Midbrain (tissue), 1 donor: ENCODE measurements at regions not wholly inside any gene's neighbourhood (a gene's known extent, or its start where the extent isn't known, plus 50 kb on each side); places are given as distances from the start of the nearest gene placed in this dataset.
"Not testable (repeated sequence)": the region's sequence is repeated elsewhere in the genome, so short reads cannot be mapped to it uniquely, and the experiment has no call there.

ENCODE experiments used
- DNase-seq: peaks from one replicate; lab custom pipeline; 2025; lab: John Stamatoyannopoulos, UW

GRCh38 chr18:30828700-30829099 is 213.8 kb downstream of the DSC3 start:
- no peak for DNase-seq

- DNase-seq: no peak
Observed at GRCh38 chr18:30819619-30820018, 222.9 kb downstream of the DSC3 start.

GRCh38 chr18:30814446-30814845 is 228.1 kb downstream of the DSC3 start:
- DNase-seq: no peak

- DNase-seq: no peak
Observed at GRCh38 chr18:30811580-30811979, 231.0 kb downstream of the DSC3 start.

- no peak for DNase-seq
Observed at GRCh38 chr18:30810580-30810979, 232.0 kb downstream of the DSC3 start.

GRCh38 chr18:30806823-30807222 is 235.7 kb downstream of the DSC3 start:
- no peak for DNase-seq

- DNase-seq: no peak
Observed at GRCh38 chr18:30800800-30801199, 241.7 kb downstream of the DSC3 start.

- no peak for DNase-seq
Observed at GRCh38 chr18:30792051-30792450, 250.5 kb downstream of the DSC3 start.

- not testable (repeated sequence) for DNase-seq
Observed at GRCh38 chr18:30788411-30788991, 254.0 kb downstream of the DSC3 start.

GRCh38 chr18:30787410-30787809 is 255.1 kb downstream of the DSC3 start:
- DNase-seq: no peak

- no peak for DNase-seq
Observed at GRCh38 chr18:30781601-30782000, 260.9 kb downstream of the DSC3 start.

GRCh38 chr18:30775629-30776028 is 266.9 kb downstream of the DSC3 start:
- no peak for DNase-seq

- not testable (repeated sequence) for DNase-seq
Observed at GRCh38 chr18:30772170-30772569, 270.4 kb downstream of the DSC3 start.

- no peak for DNase-seq
Observed at GRCh38 chr18:30766053-30766452, 276.5 kb downstream of the DSC3 start.

- DNase-seq: no peak
Observed at GRCh38 chr18:30765247-30765646, 277.3 kb downstream of the DSC3 start.

GRCh38 chr18:30763902-30764350 is 278.6 kb downstream of the DSC3 start:
- no peak for DNase-seq

- DNase-seq: no peak
Observed at GRCh38 chr18:30754846-30755245, 287.7 kb downstream of the DSC3 start.

GRCh38 chr18:30748541-30748940 is 294.0 kb downstream of the DSC3 start:
- no peak for DNase-seq

GRCh38 chr18:30746224-30746623 is 296.3 kb downstream of the DSC3 start:
- DNase-seq: no peak

- DNase-seq: no peak
Observed at GRCh38 chr18:30743033-30743432, 299.5 kb downstream of the DSC3 start.

- no peak for DNase-seq
Observed at GRCh38 chr18:30730915-30731314, 311.6 kb downstream of the DSC3 start.

GRCh38 chr18:30727849-30728248 is 314.7 kb downstream of the DSC3 start:
- DNase-seq: no peak

- DNase-seq: no peak
Observed at GRCh38 chr18:30713299-30713698, 329.2 kb downstream of the DSC3 start.

GRCh38 chr18:30712383-30712782 is 330.2 kb downstream of the DSC3 start:
- DNase-seq: no peak
